ENCODE measurements at regions not wholly inside any gene's neighbourhood (a gene's known extent, or its start where the extent isn't known, plus 50 kb on each side); places are given as distances from the start of the nearest gene placed in this dataset.
"Not testable (repeated sequence)": the region's sequence is repeated elsewhere in the genome, so short reads cannot be mapped to it uniquely, and the experiment has no call there.

DNA sequence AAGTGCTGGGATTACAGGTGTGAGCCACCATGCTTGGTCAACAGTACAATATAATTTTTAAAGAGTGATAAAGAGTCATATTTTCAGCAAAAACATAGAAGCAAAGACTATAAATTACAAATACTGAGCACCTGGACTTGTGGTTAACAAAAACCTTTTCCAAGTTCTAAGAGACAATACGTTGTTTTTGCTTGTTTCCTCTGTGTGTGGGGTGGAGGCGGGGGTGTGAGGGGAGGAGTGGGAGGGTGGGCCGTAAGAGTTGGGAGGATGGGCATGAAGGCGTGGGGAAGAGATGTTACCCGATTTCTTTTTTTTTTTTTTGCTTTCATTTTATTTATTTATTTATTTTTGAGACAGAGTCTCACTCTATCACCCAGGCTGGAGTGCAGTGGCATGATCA is 78.0 kb upstream of the WIPF1 start:
- Histone ChIP-seq H3K4me1 (replicated peaks; ENCODE audit: insufficient read depth) (no peaks in the 10 kb centered on the region), H3K27ac (no peak overlapping the region), H3K4me2 (no peak overlapping the region), H3K79me2 (ENCODE audit: low read depth) (no peaks in the 10 kb centered on the region), H4K20me1 (ENCODE audit: insufficient read depth) (no peaks in the 10 kb centered on the region), H3K9me3 (ENCODE audit: insufficient read depth, low read depth) (peaks cover 12% of the 10 kb centered on the region; the same call in 1 of the 2 replicates), H3K9me2 (ENCODE audit: insufficient read depth) (no peaks in the 10 kb centered on the region), H2AFZ (no peak overlapping the region; the same call in 1 of the 2 replicates), H3K27me3 (ENCODE audit: insufficient read depth, low read depth) (no peaks in the 10 kb centered on the region), H3K4me3 (no peak overlapping the region), H3F3A (ENCODE audit: insufficient read depth, low read depth) (no peaks in the 10 kb centered on the region), H3K36me3 (ENCODE audit: low read depth) (no peaks in the 10 kb centered on the region)
- DNase-seq: no peak
- no TSS peak for BruUV-seq (replicated peaks)
- TF ChIP-seq, protein P1, sequence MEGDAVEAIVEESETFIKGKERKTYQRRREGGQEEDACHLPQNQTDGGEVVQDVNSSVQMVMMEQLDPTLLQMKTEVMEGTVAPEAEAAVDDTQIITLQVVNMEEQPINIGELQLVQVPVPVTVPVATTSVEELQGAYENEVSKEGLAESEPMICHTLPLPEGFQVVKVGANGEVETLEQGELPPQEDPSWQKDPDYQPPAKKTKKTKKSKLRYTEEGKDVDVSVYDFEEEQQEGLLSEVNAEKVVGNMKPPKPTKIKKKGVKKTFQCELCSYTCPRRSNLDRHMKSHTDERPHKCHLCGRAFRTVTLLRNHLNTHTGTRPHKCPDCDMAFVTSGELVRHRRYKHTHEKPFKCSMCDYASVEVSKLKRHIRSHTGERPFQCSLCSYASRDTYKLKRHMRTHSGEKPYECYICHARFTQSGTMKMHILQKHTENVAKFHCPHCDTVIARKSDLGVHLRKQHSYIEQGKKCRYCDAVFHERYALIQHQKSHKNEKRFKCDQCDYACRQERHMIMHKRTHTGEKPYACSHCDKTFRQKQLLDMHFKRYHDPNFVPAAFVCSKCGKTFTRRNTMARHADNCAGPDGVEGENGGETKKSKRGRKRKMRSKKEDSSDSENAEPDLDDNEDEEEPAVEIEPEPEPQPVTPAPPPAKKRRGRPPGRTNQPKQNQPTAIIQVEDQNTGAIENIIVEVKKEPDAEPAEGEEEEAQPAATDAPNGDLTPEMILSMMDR (conservative IDR thresholded peaks at IDR 0.05): no peak
- no peak for TF ChIP-seq EZH2 (IDR thresholded peaks at IDR 0.05; ENCODE audit: low read depth)
- POLR2A ChIA-PET (ENCODE audit: unreplicated experiment): no interaction called here
- CTCF ChIA-PET: no interaction called here
- intact Hi-C loops (cut with micrococcal nuclease; ENCODE audit: unreplicated experiment): no loop called here

DNA sequence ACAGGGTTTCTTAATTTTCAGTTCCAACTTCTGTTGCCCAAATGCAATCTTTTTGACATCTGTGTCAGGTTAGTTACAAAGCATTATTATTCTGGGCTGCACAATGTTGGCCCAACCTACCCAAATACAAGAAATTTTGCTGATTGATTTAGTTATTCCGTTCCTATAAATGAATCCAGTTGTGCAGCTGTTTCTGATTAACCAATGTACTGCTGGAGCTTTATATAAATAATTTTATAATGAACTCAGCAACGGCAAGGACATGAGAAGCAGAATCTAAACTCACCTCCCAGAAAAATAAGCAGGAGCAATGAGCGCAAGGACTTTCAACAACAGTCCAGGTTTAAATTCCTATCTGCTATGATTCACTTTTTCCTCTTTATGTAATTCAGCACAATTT is 76.3 kb upstream of the WIPF1 start:
- POLR2A ChIA-PET (ENCODE audit: unreplicated experiment): interaction anchor here (0.7 kb wide), 1 partner anchor 112 kb away, joined by 6 read pairs; no protein-coding TSS in a partner anchor
- H3K9me2 ChIP-seq (ENCODE audit: insufficient read depth): peaks cover 5% of the 10 kb centered on the region; the same call in 1 of the 2 replicates
- intact Hi-C loops (cut with micrococcal nuclease; ENCODE audit: unreplicated experiment): no loop called here
- no peaks in the 10 kb centered on the region for H3K79me2 ChIP-seq (ENCODE audit: low read depth)
- H3K4me3 ChIP-seq: no peak overlapping the region
- TF ChIP-seq, protein P1 (conservative IDR thresholded peaks at IDR 0.05): no peak
- no peak for TF ChIP-seq EZH2 (IDR thresholded peaks at IDR 0.05; ENCODE audit: low read depth)
- no peak for DNase-seq
- peaks cover 14% of the 10 kb centered on the region; the same call in 1 of the 2 replicates for H3K9me3 ChIP-seq (ENCODE audit: insufficient read depth, low read depth)
- CTCF ChIA-PET: interaction anchor here (0.7 kb wide), 1 partner anchor 208 kb away, joined by 3 read pairs; no protein-coding TSS in a partner anchor
- H3K36me3 ChIP-seq (ENCODE audit: low read depth): no peaks in the 10 kb centered on the region
- BruUV-seq (replicated peaks): no TSS peak
- no peak overlapping the region for H2AFZ ChIP-seq
- no peaks in the 10 kb centered on the region for H3K27me3 ChIP-seq (ENCODE audit: insufficient read depth, low read depth)
- H3F3A ChIP-seq (ENCODE audit: insufficient read depth, low read depth): no peaks in the 10 kb centered on the region
- H3K27ac ChIP-seq: no peak overlapping the region
- H3K4me1 ChIP-seq (replicated peaks; ENCODE audit: insufficient read depth): no peaks in the 10 kb centered on the region
- no peak overlapping the region for H3K4me2 ChIP-seq
- no peaks in the 10 kb centered on the region for H4K20me1 ChIP-seq (ENCODE audit: insufficient read depth)

DNA sequence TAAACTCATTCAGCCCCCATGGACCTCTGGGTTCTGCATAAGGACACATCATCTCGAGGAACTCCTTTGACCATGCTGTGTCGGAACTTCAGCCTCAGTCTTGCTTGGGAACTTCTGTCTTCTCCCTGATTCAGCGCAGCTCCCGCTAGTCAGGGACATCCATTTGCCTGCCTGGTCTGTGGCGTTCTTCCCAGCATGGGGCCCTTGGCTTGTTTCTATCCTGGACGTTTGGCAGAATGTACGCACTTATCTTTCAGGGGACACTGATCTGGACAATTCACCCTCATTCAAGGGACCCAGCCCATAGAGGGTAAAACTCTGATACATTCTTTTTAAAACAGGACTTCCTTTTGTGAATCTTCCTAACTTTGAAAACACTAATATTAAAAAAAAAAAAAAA is 75.8 kb upstream of the WIPF1 start:
- Histone ChIP-seq H3K27ac (no peak overlapping the region), H3K4me3 (no peak overlapping the region), H3K4me2 (no peak overlapping the region), H3K9me2 (ENCODE audit: insufficient read depth) (peaks cover 5% of the 10 kb centered on the region; the same call in 1 of the 2 replicates), H4K20me1 (ENCODE audit: insufficient read depth) (no peaks in the 10 kb centered on the region), H3K9me3 (ENCODE audit: insufficient read depth, low read depth) (peaks cover 14% of the 10 kb centered on the region; the same call in 1 of the 2 replicates), H3K27me3 (ENCODE audit: insufficient read depth, low read depth) (no peaks in the 10 kb centered on the region), H3K36me3 (ENCODE audit: low read depth) (no peaks in the 10 kb centered on the region), H3F3A (ENCODE audit: insufficient read depth, low read depth) (no peaks in the 10 kb centered on the region), H2AFZ (no peak overlapping the region), H3K79me2 (ENCODE audit: low read depth) (no peaks in the 10 kb centered on the region), H3K4me1 (replicated peaks; ENCODE audit: insufficient read depth) (no peaks in the 10 kb centered on the region)
- POLR2A ChIA-PET (ENCODE audit: unreplicated experiment): no interaction called here
- CTCF ChIA-PET: no interaction called here
- intact Hi-C loops (cut with micrococcal nuclease; ENCODE audit: unreplicated experiment): no loop called here
- no peak for DNase-seq
- no peak for TF ChIP-seq EZH2 (IDR thresholded peaks at IDR 0.05; ENCODE audit: low read depth)
- BruUV-seq (replicated peaks): no TSS peak

DNA sequence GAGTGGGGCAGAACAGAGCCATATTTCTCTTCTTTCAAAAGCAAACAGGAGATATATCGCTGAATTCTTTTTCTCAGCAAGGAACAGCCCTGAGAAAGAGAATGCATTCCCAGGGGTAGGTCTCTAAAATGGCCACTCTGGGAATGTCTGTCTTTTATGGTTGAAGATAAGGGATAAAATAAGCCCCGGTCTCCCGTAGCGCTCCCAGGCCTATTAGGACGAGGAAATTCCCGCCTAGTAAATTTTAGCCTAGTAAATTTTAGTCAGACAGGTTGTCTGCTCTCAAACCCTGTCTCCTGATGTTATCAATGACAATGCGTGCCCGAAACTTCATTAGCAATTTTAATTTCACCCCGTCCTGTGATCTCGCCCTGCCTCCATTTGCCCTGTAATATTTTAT is 73.9 kb upstream of the WIPF1 start:
- intact Hi-C loops (cut with micrococcal nuclease; ENCODE audit: unreplicated experiment); BruUV-seq (replicated peaks): not testable (repeated sequence)

More for the DNA sequence above, 73.9 kb upstream of the WIPF1 start:
- H3K36me3 ChIP-seq (ENCODE audit: low read depth); H3F3A ChIP-seq (ENCODE audit: insufficient read depth, low read depth); DNase-seq; H3K4me2 ChIP-seq; H3K4me1 ChIP-seq (replicated peaks; ENCODE audit: insufficient read depth); H3K27me3 ChIP-seq (ENCODE audit: insufficient read depth, low read depth); H3K4me3 ChIP-seq; H3K27ac ChIP-seq; H2AFZ ChIP-seq; CTCF ChIA-PET; H3K79me2 ChIP-seq (ENCODE audit: low read depth); POLR2A ChIA-PET (ENCODE audit: unreplicated experiment); H4K20me1 ChIP-seq (ENCODE audit: insufficient read depth); H3K9me2 ChIP-seq (ENCODE audit: insufficient read depth): not testable (repeated sequence)
- peaks cover 14% of the 10 kb centered on the region; the same call in 1 of the 2 replicates for H3K9me3 ChIP-seq (ENCODE audit: insufficient read depth, low read depth)

All from PC-9 (cell line).